ENCODE measurements at regions not wholly inside any gene's neighbourhood (a gene's known extent, or its start where the extent isn't known, plus 50 kb on each side); places are given as distances from the start of the nearest gene placed in this dataset.

DNA sequence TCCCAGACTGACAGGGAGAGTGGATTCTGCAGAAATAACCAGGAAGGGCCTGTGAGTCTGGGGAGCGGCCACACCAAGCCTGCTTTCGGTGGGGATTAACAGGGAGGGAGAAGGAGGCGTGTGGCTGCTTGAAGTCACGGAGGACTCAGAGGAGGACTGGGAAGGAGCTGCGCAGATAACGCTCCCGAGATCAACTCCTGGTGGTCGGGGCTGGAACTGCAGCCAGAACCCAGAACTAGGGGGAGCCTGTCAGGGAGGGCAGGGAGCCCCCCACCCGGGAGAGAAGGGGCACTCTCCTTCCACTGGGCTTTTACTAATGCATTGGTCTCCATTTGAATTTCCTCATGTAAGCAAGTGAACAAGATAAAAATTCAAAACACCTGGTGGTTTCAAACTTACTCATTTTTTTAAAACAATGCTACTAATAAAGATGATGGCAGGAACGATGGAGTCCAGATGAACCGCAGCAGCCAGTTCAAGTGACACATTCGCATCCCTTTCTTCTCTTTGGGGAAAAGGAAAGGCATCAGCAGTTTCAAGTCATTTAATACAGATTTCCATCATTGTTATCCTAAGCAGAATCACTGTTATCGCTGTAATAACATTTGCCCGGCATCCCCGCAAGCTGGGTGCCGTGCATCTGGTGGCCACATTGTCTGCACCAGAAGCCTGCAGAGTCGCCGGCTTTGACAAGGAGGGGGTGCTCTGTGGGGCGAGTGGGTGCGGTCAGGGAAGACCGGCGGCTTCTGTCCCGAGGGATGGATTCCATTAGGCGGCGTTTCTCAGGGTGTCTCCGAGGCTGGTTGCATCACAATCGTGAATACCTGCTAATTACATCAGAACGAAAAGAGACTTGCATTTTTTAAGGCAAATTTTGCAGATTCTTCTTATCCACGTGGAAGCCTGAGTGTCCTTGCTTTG, 183.0 kb downstream of the FOXL1 start:
- Histone ChIP-seq H3K79me1 (ENCODE audit: low read length) (no peaks in the 10 kb centered on the region), H3K4me1 (ENCODE audit: control insufficient read depth, low read depth, low read length) (peaks cover 5% of the 10 kb centered on the region), H3K4me2 (ENCODE audit: low read length) (no peak overlapping the region), H4K5ac (ENCODE audit: low read length) (no peak overlapping the region), H3K36me3 (ENCODE audit: control insufficient read depth, insufficient read depth, low read length) (no peaks in the 10 kb centered on the region), H3K9ac (ENCODE audit: low read length) (no peak overlapping the region), H2BK15ac (replicated peaks; ENCODE audit: low read depth) (no peak overlapping the region), H3K4ac (ENCODE audit: low read depth, low read length) (no peak overlapping the region), H3K27ac (ENCODE audit: low read depth, low read length) (no peak overlapping the region), H2BK120ac (ENCODE audit: low read depth, low read length) (no peak overlapping the region), H3K79me2 (ENCODE audit: control insufficient read depth, insufficient read depth, low read length) (no peaks in the 10 kb centered on the region), H4K8ac (ENCODE audit: low read depth, low read length) (no peak overlapping the region), H3K4me3 (ENCODE audit: low read length) (no peak overlapping the region), H3K18ac (ENCODE audit: low read length) (no peak overlapping the region), H2BK5ac (ENCODE audit: low read length) (no peak overlapping the region), H3K27me3 (ENCODE audit: insufficient read depth, low read length, poor library complexity) (no peaks in the 10 kb centered on the region), H3K56ac (ENCODE audit: low read length) (no peak overlapping the region), H2AK5ac (ENCODE audit: low read length) (no peak overlapping the region), H3K23ac (ENCODE audit: low read length) (no peak overlapping the region)
- peak; percentile 83 for DNase-seq
- WGBS (ENCODE audit: extremely low coverage, insufficient coverage, low lambda C conversion rate): no CpG with 5 or more reads among the region's 29 CpGs

DNA sequence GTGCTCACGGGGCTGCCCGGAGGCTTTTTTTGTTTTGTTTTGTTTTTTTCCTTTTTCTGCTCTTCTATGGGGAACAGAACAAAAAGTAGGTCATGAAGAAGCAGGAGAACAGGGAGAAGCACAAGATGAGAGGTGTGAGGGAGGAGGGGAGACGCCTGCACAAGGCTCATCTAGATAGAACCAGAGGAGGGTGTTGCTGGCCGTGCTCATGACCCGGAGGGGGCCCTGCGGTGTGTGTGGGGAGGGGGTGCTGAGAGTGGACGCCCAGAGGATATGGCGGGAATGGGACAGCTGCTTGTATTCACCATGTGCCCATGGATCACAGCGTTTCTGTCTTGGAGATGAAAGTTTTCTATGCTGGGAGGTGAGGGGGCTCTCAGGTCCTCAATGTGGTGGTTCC, 183.7 kb downstream of the FOXL1 start:
- Histone ChIP-seq H3K4ac (ENCODE audit: low read depth, low read length) (no peak overlapping the region), H3K36me3 (ENCODE audit: control insufficient read depth, insufficient read depth, low read length) (no peaks in the 10 kb centered on the region), H3K56ac (ENCODE audit: low read length) (no peak overlapping the region), H3K27me3 (ENCODE audit: insufficient read depth, low read length, poor library complexity) (no peaks in the 10 kb centered on the region), H4K8ac (ENCODE audit: low read depth, low read length) (no peak overlapping the region), H2BK5ac (ENCODE audit: low read length) (no peak overlapping the region), H2AK5ac (ENCODE audit: low read length) (no peak overlapping the region), H3K4me2 (ENCODE audit: low read length) (no peak overlapping the region), H3K4me3 (ENCODE audit: low read length) (no peak overlapping the region), H3K27ac (ENCODE audit: low read depth, low read length) (no peak overlapping the region), H3K79me2 (ENCODE audit: control insufficient read depth, insufficient read depth, low read length) (no peaks in the 10 kb centered on the region), H3K9ac (ENCODE audit: low read length) (no peak overlapping the region), H3K4me1 (ENCODE audit: control insufficient read depth, low read depth, low read length) (peaks cover 5% of the 10 kb centered on the region), H3K23ac (ENCODE audit: low read length) (no peak overlapping the region), H2BK120ac (ENCODE audit: low read depth, low read length) (no peak overlapping the region), H2BK15ac (replicated peaks; ENCODE audit: low read depth) (no peak overlapping the region), H3K79me1 (ENCODE audit: low read length) (no peaks in the 10 kb centered on the region), H3K18ac (ENCODE audit: low read length) (no peak overlapping the region), H4K5ac (ENCODE audit: low read length) (no peak overlapping the region)
- no CpG with 5 or more reads among the region's 9 CpGs for WGBS (ENCODE audit: extremely low coverage, insufficient coverage, low lambda C conversion rate)
- no peak for DNase-seq

DNA sequence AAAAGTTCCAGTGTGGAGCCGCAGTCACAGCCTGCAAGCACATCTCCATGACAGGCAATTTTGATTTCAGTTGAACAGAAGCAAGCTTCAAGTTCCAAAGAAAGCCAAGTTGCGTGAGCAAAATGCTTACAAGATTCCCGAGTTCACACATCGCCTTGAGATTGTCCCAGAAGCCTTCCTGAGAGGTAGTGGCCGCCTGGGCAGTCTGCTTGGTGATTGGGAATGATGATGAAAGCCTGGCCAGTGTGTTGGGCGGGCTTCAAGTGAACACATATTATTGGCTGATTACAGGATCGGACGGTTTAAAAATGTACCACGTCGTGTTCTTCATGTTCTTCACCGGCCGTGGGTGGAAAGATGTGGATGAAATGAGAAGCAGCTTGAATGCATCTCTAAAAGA, 185.5 kb downstream of the FOXL1 start:
- Histone ChIP-seq H3K27ac (ENCODE audit: low read depth, low read length) (no peak overlapping the region), H2BK5ac (ENCODE audit: low read length) (no peak overlapping the region), H4K8ac (ENCODE audit: low read depth, low read length) (no peak overlapping the region), H3K18ac (ENCODE audit: low read length) (no peak overlapping the region), H2BK15ac (replicated peaks; ENCODE audit: low read depth) (no peak overlapping the region), H3K9ac (ENCODE audit: low read length) (no peak overlapping the region), H2BK120ac (ENCODE audit: low read depth, low read length) (no peak overlapping the region), H3K56ac (ENCODE audit: low read length) (no peak overlapping the region), H3K4me1 (ENCODE audit: control insufficient read depth, low read depth, low read length) (peaks cover 5% of the 10 kb centered on the region), H3K23ac (ENCODE audit: low read length) (no peak overlapping the region), H3K36me3 (ENCODE audit: control insufficient read depth, insufficient read depth, low read length) (no peaks in the 10 kb centered on the region), H3K4me2 (ENCODE audit: low read length) (no peak overlapping the region), H2AK5ac (ENCODE audit: low read length) (no peak overlapping the region), H3K79me1 (ENCODE audit: low read length) (no peaks in the 10 kb centered on the region), H4K5ac (ENCODE audit: low read length) (no peak overlapping the region), H3K27me3 (ENCODE audit: insufficient read depth, low read length, poor library complexity) (no peaks in the 10 kb centered on the region), H3K4ac (ENCODE audit: low read depth, low read length) (no peak overlapping the region), H3K4me3 (ENCODE audit: low read length) (no peak overlapping the region), H3K79me2 (ENCODE audit: control insufficient read depth, insufficient read depth, low read length) (no peaks in the 10 kb centered on the region)
- no CpG with 5 or more reads among the region's 12 CpGs for WGBS (ENCODE audit: extremely low coverage, insufficient coverage, low lambda C conversion rate)
- no peak for DNase-seq

DNA sequence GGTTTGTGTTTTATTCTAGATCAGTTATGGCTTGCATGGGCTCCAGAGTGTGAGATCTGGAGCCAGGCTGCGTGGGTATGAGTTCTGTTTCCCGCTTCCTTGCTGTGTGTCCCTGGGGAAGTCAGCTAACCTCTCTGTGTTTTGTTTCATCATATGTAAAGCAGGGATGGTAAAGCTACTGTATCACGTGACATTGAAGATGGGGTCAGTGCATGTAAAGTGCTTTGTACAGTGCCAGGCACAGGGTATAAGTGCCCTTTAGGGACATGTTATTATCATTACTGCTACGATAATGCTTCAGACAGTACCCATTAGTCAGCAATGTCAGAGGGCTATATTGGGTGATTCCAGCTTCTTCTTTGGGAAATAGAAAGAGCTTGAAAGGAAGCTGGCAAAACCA, 186.2 kb downstream of the FOXL1 start:
- Histone ChIP-seq H2AK5ac (ENCODE audit: low read length) (no peak overlapping the region), H3K23ac (ENCODE audit: low read length) (no peak overlapping the region), H3K36me3 (ENCODE audit: control insufficient read depth, insufficient read depth, low read length) (no peaks in the 10 kb centered on the region), H3K4me3 (ENCODE audit: low read length) (no peak overlapping the region), H3K18ac (ENCODE audit: low read length) (no peak overlapping the region), H4K5ac (ENCODE audit: low read length) (no peak overlapping the region), H3K79me2 (ENCODE audit: control insufficient read depth, insufficient read depth, low read length) (no peaks in the 10 kb centered on the region), H4K8ac (ENCODE audit: low read depth, low read length) (no peak overlapping the region), H3K4me2 (ENCODE audit: low read length) (no peak overlapping the region), H3K9ac (ENCODE audit: low read length) (no peak overlapping the region), H3K27ac (ENCODE audit: low read depth, low read length) (no peak overlapping the region), H2BK15ac (replicated peaks; ENCODE audit: low read depth) (no peak overlapping the region), H2BK120ac (ENCODE audit: low read depth, low read length) (no peak overlapping the region), H3K4ac (ENCODE audit: low read depth, low read length) (no peak overlapping the region), H3K4me1 (ENCODE audit: control insufficient read depth, low read depth, low read length) (peaks cover 5% of the 10 kb centered on the region), H3K79me1 (ENCODE audit: low read length) (no peaks in the 10 kb centered on the region), H3K27me3 (ENCODE audit: insufficient read depth, low read length, poor library complexity) (no peaks in the 10 kb centered on the region), H3K56ac (ENCODE audit: low read length) (no peak overlapping the region), H2BK5ac (ENCODE audit: low read length) (no peak overlapping the region)
- DNase-seq: no peak
- WGBS (ENCODE audit: extremely low coverage, insufficient coverage, low lambda C conversion rate): no CpG with 5 or more reads among the region's 4 CpGs

DNA sequence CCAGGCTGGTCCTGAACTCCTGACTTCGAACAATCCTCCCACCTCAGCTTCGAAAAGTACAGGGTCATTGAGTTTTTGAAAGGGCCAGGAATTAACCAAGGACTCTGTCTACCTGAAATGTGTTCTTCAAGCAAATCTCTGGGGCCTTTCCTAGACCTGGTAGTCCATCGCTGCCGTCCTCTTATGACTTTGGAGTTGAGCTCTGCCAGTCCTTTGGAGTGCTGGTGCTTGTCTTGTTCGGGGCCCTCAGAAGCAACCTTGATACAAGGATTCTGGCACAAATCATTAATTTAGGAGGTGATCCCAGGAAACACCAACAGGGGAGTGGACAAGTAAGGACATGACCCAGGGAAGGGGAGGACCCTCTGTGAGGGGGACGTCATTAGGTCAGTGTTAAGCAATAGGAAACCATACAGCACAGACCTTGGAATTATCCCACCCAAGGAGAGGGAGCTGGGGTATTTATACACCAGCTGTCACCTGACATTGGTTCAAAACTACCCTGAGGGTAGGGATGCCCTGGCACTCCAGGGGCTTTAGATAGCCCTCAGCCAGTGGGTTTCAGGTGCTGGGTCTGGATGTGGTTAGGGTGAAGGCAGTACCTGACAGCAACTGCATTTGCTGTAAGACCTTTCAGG, 187.2 kb downstream of the FOXL1 start:
- no peak overlapping the region for H2BK5ac ChIP-seq (ENCODE audit: low read length)
- H3K4me1 ChIP-seq (ENCODE audit: control insufficient read depth, low read depth, low read length): no peaks in the 10 kb centered on the region
- H4K8ac ChIP-seq (ENCODE audit: low read depth, low read length): no peak overlapping the region
- H4K5ac ChIP-seq (ENCODE audit: low read length): no peak overlapping the region
- WGBS (ENCODE audit: extremely low coverage, insufficient coverage, low lambda C conversion rate): no CpG with 5 or more reads among the region's 6 CpGs
- no peak overlapping the region for H2BK120ac ChIP-seq (ENCODE audit: low read depth, low read length)
- H2BK15ac ChIP-seq (replicated peaks; ENCODE audit: low read depth): no peak overlapping the region
- H3K27ac ChIP-seq (ENCODE audit: low read depth, low read length): no peak overlapping the region
- H3K18ac ChIP-seq (ENCODE audit: low read length): no peak overlapping the region
- H2AK5ac ChIP-seq (ENCODE audit: low read length): no peak overlapping the region
- no peak overlapping the region for H3K4me3 ChIP-seq (ENCODE audit: low read length)
- H3K4ac ChIP-seq (ENCODE audit: low read depth, low read length): no peak overlapping the region
- no peaks in the 10 kb centered on the region for H3K27me3 ChIP-seq (ENCODE audit: insufficient read depth, low read length, poor library complexity)
- no peaks in the 10 kb centered on the region for H3K79me1 ChIP-seq (ENCODE audit: low read length)
- H3K79me2 ChIP-seq (ENCODE audit: control insufficient read depth, insufficient read depth, low read length): no peaks in the 10 kb centered on the region
- no peak overlapping the region for H3K4me2 ChIP-seq (ENCODE audit: low read length)
- no peak overlapping the region for H3K56ac ChIP-seq (ENCODE audit: low read length)
- no peak for DNase-seq
- no peak overlapping the region for H3K23ac ChIP-seq (ENCODE audit: low read length)
- no peaks in the 10 kb centered on the region for H3K36me3 ChIP-seq (ENCODE audit: control insufficient read depth, insufficient read depth, low read length)
- H3K9ac ChIP-seq (ENCODE audit: low read length): no peak overlapping the region
